ENCODE measurements at regions not wholly inside any gene's neighbourhood (a gene's known extent, or its start where the extent isn't known, plus 50 kb on each side); places are given as distances from the start of the nearest gene placed in this dataset.

GRCh38 chr17:33582661-33583060, 289.6 kb upstream of the ASIC2 start:
- Histone ChIP-seq H3K36me3 (no peaks in the 10 kb centered on the region), H3K4me3 (no peak overlapping the region), H3K27me3 (peaks cover 16% of the 10 kb centered on the region), H3K27ac (no peak overlapping the region), H3K9me3 (peaks cover 0 to 9% (median 0%) of the 10 kb centered on the region in 3 donors), H3K4me1 (no peaks in the 10 kb centered on the region)
- no peak for ATAC-seq
- 47 to 50% methylated on average over 1 to 2 of the region's 2 CpGs for WGBS, 2 donors (ENCODE audit: low coverage in 1 of 2)
- TF ChIP-seq POLR2A (IDR thresholded peaks at IDR 0.05) (no peak), CTCF (IDR thresholded peaks at IDR 0.05) (no peak), POLR2AphosphoS5 (IDR thresholded peaks at IDR 0.05) (no peak), EP300 (IDR thresholded peaks at IDR 0.05) (no peak)

- H3K27ac ChIP-seq, result no peak overlapping the region
- no peak for TF ChIP-seq CTCF (IDR thresholded peaks at IDR 0.05)
- TF ChIP-seq EP300 (IDR thresholded peaks at IDR 0.05), result no peak
- no peak for TF ChIP-seq POLR2A (IDR thresholded peaks at IDR 0.05)
- no peak for TF ChIP-seq POLR2AphosphoS5 (IDR thresholded peaks at IDR 0.05)
- WGBS, 2 donors (ENCODE audit: low coverage in 1 of 2), result 36 to 47% methylated on average over 4 to 6 of the region's 7 CpGs
- H3K9me3 ChIP-seq, result peaks cover 0 to 9% (median 0%) of the 10 kb centered on the region in 3 donors
- no peaks in the 10 kb centered on the region for H3K4me1 ChIP-seq
- H3K27me3 ChIP-seq, result peaks cover 16% of the 10 kb centered on the region
- no peak for ATAC-seq
- no peaks in the 10 kb centered on the region for H3K36me3 ChIP-seq
- H3K4me3 ChIP-seq, result no peak overlapping the region
These were observed 290.7 kb upstream of the ASIC2 start for GRCh38 chr17:33583518-33584417.

- Histone ChIP-seq H3K27me3 (no peaks in the 10 kb centered on the region), H3K4me1 (no peaks in the 10 kb centered on the region), H3K4me3 (no peak overlapping the region), H3K36me3 (no peaks in the 10 kb centered on the region), H3K27ac (no peak overlapping the region), H3K9me3 (no peaks in the 10 kb centered on the region)
- TF ChIP-seq CTCF (IDR thresholded peaks at IDR 0.05) (no peak), POLR2A (IDR thresholded peaks at IDR 0.05) (no peak), EP300 (IDR thresholded peaks at IDR 0.05) (no peak), POLR2AphosphoS5 (IDR thresholded peaks at IDR 0.05) (no peak)
- no peak for ATAC-seq
- WGBS, 2 donors (ENCODE audit: low coverage in 1 of 2), result 57 to 86% methylated on average over 2 to 4 of the region's 4 CpGs
These were observed 300.9 kb upstream of the ASIC2 start for GRCh38 chr17:33593991-33594390.

- Histone ChIP-seq H3K27ac (no peak overlapping the region), H3K27me3 (no peaks in the 10 kb centered on the region), H3K9me3 (no peaks in the 10 kb centered on the region), H3K36me3 (no peaks in the 10 kb centered on the region), H3K4me1 (no peaks in the 10 kb centered on the region), H3K4me3 (no peak overlapping the region)
- WGBS, 2 donors (ENCODE audit: low coverage in 1 of 2), result 31% methylated on average over 2 of the region's 2 CpGs; no CpG with 5 or more reads in 1 of the 2 donors
- no peak for ATAC-seq
- TF ChIP-seq CTCF (IDR thresholded peaks at IDR 0.05) (no peak), POLR2A (IDR thresholded peaks at IDR 0.05) (no peak), EP300 (IDR thresholded peaks at IDR 0.05) (no peak), POLR2AphosphoS5 (IDR thresholded peaks at IDR 0.05) (no peak)
These were observed 302.7 kb upstream of the ASIC2 start for GRCh38 chr17:33595828-33596227.

- Histone ChIP-seq H3K9me3 (no peaks in the 10 kb centered on the region), H3K27ac (no peak overlapping the region), H3K4me3 (no peak overlapping the region), H3K36me3 (no peaks in the 10 kb centered on the region), H3K27me3 (no peaks in the 10 kb centered on the region), H3K4me1 (no peaks in the 10 kb centered on the region)
- 83% methylated on average over 3 of the region's 3 CpGs; no CpG with 5 or more reads in 1 of the 2 donors for WGBS, 2 donors (ENCODE audit: low coverage in 1 of 2)
- no peak for ATAC-seq
- TF ChIP-seq POLR2AphosphoS5 (IDR thresholded peaks at IDR 0.05) (no peak), EP300 (IDR thresholded peaks at IDR 0.05) (no peak), CTCF (IDR thresholded peaks at IDR 0.05) (no peak), POLR2A (IDR thresholded peaks at IDR 0.05) (no peak)
These were observed 303.8 kb upstream of the ASIC2 start for GRCh38 chr17:33596899-33597298.

Data from gastroesophageal sphincter (tissue), 4 donors.